ENCODE measurements at regions not wholly inside any gene's neighbourhood (a gene's known extent, or its start where the extent isn't known, plus 50 kb on each side); places are given as distances from the start of the nearest gene placed in this dataset.
"Not testable (repeated sequence)": the region's sequence is repeated elsewhere in the genome, so short reads cannot be mapped to it uniquely, and the experiment has no call there.

DNA sequence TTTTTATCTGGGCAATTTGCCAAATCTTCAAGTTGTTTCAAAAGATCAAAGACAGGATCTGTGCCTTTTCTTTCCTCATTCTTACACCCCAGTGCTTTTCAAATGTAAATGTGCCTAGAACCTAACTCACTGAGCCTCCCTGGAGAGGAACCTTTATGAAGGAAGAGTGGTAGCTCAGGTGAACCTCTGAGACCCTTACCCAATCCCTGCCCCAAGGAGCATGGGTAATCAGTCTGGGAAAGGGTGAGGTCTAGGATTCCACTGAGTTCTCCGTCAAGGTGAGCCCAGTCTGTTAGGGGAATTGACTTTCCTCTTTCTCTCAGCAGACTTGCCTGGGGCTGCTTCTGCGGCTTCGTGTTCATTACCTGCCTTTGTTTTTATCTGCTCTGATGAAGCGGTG, 88.1 kb upstream of the MAP4K4 start:
- DNase-seq: no peak

DNA sequence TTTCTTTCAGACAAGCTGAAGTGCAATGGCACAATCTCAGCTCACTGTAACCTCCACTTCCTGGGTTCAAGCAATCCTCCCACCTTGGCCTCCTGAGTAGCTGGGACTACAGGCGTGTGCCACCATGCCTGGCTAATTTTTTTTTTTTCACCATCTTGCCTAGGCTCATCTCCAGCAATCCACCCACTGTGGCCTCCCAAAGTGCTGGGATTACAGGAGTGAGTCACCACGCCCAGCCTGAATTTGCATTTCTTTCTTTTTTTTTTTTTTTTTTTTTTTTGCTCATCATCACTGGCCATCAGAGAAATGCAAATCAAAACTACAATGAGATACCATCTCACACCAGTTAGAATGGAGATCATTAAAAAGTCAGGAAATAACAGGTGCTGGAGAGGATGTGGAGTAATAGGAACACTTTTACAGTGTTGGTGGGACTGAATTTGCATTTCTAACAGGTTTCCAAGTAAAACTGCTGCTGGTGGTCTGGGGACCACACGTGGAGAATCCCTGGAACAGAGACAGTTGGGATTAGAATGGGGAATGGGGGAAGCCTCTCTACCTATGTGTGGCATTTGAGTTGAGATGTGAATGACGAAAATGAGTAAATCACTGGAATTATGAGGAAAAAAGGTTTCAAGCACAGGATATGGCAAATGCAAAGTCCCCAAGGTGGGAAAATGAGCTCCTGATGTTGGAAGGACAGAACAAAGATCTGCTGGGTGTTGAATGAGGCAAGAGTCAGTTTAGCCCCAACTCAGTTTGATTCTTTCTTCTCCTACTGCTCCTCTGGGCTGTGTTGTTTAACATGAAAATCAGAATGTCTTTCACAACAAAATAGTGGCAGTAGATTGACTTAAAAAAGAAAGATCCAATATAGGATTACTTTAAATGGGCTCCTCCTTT, 88.8 kb upstream of the MAP4K4 start:
- DNase-seq: no peak

DNA sequence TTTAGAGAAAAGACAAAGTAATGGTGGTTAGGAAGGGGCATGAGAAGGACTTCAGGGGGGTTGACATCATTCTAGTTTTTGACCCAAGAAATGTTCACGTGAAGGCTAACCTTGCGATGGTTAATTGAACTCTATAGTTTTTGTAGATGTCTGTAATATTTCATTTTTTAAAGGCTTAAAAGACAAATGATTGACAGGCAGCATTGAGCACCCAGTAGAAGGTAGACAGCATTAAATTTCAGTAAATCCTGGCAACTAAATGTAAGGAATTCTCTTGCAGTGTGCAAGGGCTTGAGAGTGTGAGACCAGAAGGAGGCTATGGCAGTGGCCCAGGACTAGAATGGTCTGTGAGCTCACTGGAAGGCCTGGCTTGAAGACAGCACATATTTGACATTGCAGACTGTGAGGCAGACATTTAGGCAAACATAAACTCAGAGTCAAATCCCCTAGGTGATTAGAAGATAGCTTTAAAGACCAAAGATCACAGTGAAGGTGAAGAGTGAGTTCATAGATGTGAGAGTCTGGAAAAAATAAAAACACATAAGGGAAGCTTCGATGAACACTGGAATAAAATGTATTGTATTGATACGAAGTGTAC, 100.1 kb upstream of the MAP4K4 start:
- DNase-seq: no peak

DNA sequence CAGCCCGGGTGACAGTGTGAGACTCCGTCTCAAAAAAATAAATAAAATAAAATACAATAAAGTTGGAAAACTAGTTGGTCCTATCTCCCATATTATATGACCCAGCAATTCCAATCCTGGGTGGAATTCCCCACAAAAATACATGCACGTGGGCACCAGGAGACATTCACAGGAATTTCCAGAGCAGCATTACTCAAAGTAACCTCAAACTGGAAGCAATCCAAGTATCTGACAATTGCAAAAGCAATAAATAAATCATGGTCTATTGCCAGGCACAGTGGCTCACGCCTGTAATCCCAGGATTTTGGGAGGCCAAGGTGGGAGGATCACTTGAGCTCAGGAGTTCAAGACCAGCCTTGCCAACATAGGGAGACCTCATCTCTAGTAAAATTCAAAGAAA, 101.2 kb upstream of the MAP4K4 start:
- DNase-seq: no peak

DNA sequence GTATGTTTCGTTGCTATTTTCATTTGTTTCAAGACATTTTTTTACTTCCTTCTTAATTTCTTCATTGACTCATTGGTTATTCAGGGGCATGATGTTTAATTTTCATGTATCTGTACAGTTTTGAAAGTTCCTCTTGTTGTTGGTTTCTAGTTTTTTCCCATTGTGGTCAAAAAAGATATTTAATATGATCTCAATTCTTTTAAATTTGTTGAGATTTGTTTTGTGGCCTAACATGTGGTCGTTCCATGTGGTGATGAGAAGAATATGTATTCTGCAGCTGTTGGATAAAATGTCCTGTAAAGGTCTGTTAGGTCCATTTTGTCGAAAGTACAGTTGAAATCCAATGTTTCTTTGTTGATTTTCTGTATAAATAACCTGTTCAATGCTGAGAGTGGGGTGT, 110.3 kb upstream of the MAP4K4 start:
- DNase-seq: no peak

DNA sequence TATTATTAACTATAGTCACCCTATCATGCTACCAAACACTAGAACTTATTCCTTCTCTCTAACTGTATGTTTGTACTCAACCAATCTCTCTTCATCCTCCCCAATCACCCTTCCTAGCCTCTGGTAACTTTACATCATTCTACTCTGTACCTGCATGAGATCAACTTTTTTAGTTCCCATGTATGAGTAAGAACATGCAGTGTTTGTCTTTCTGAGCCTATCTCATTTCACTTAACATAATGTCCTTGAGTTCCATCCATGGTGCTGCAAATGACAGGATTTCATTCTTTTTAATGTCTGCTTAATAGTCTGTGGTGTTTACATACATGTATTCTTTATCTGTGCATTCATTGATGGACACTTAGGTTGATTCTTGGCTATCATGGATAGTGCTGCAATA, 108.9 kb upstream of the RFX8 start:
- DNase-seq: no peak

DNA sequence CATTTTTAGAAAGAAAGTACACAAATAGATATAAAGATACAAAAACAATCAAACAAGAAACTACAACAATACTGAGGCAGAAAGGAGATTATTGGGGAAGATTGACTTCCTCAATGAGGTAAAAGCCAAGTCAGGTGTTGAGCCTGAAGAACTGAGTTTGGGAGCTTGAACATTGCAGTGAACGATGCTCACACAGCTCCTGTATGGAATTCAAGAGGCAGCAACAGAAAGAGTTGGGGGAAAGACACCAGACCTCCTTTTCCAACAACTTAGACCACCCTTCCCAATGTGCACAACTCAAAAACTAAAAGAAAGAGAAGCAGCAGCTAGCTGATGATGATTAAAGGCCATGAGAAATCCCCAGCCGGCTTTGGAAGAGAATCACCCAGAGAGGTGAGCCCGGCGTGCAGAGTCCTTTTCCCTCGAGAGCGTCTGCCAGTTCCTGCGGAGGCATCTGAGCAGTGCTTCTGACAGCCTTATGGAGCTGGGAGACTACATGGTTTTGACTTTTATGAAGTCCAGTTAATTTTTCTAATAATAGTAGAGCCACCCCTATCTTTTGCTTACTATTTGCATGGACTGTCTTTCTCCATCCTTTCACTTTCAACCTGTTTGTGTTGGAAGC, 106.9 kb upstream of the RFX8 start:
- DNase-seq: no peak

DNA sequence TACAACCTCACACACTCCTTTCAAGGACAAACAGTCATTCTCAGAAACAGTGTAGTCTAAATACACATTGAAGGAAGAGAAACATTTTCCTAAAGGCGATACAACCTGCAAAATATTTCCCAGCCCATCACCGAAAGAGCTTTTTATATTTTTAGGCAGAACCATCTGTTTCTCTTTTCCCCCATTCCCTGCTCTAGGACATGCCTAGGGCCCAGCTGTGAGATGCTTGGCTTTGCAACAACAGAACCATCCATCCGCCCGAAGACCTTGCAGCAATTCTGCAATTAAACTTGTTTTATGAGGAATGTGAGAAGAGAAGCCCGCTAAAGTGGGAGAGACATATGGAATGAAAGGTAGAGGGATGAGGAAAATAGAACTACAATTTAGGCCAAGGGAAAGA, 105.6 kb upstream of the RFX8 start:
- no peak for DNase-seq

DNA sequence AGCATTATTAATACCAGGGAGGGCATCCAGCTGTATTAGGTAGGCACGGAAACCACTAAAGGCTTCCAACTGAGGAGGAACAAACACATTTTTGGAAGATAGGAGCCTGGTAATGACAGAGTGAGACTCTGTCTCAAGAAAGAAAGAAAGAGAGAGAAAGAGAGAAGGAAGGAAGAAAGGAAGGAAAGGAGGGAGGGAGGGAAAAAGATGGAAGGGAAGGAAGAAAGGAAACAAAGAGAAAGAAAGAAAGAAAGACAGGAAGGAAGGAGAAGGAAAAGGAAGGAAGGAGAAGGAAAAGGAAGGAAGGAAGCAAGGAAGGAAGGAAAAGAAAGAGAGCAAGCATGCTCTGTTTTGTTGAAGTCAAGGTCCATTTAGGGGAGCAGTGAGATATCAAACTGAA, 103.8 kb upstream of the RFX8 start:
- DNase-seq: no peak

DNA sequence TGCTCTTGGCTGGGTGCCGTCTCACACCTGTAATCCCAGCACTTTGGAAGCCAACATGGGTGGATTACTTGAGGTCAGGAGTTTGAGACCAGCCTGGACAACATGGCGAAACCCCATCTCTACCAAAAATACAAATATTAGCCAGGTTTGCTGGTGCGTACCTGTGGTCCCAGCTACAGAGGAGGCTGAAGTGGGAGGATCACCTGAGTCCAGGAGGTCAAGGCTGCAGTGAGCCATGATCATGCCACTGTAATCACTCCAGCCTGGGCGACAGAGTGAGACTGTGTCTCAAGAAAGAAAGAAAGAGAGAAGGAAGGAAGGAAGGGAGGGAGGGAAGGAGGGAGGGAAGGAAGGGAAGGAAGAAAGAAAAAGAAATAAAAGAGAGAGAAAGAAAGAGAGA, 103.2 kb upstream of the RFX8 start:
- DNase-seq: not testable (repeated sequence)

DNA sequence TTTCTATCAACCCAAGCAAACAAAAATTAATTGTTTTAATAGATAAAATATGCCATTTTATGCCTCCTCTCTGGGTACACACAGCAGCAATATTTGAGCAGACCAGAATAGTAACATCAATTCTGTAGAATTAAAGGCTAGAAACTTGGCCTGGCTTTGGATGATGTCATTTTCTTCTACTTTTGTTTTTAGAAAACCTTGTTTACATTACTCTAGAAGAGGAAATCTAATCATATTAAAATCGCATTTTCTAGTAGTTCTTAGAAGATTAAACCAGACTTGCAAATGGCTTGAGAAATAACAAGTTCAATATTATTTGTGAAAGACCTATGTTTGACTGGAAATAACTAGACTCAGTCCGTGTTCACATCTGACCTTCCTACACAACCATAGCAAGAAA, 102.3 kb upstream of the RFX8 start:
- DNase-seq: no peak

DNA sequence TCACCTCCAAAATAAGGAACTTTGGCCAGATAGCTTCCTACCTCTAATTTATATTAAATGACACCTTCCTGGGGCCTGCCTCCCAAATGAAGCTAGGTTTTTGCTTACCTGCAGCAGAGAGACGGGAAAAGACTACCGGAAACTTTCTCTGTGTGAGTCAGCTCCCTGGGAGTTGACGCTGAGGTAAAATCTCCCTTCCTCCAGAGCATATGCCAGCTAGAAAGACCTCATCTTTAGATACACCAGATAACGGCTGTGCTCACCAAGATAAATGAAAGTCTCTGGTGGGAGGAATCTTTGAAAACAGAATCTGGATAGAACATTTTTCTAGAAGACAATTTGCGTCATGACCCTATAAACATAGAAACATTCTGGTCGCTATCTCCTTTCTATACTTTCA, 99.7 kb upstream of the RFX8 start:
- DNase-seq: no peak

DNA sequence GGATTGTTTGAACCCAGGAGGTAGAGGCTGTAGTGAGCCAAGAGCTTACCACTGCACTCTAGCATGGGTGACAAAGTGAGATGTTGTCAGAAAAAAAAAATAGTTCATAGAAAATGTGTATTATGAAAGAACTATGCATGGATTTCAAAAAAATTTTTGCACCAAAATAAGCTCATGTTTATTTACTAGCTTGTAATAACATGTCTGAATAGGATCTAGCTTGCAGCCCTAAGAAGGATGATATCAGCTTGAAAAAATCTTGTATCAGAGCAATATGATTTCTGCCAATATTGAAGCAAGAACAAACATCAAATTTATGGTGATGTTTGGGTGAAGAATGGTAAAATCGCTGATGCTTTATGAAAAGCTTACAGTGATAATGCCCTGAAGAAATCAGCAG, 97.0 kb upstream of the RFX8 start:
- no peak for DNase-seq

DNA sequence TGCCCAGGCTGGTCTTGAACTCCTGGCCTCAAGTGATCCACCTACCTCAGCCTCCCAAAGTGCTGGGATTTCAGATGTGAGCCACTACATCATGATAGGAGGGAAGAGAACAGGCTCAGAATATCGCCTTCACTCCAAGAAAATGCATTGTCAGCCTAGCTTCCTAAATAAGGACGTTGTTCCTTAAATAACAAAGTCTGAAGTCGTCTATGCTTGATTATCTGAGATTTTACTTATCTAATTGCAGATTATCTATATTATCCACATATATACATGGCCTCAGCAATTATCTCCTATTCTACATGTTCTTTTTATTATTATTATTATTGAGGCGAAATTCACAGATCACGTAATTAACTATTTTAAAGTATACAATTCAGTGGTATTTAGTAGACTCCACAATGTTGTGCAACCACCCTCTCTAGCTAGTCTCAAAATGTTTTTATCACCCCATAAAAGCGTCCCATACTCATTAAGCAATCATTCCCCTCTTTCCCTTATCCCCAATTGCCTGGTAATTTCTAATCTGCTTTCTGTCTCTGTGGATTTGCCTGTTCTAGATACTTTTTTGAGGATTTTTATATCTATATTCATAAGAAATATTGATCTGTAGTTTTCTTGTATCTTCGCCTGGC, 95.1 kb upstream of the RFX8 start:
- no peak for DNase-seq

DNA sequence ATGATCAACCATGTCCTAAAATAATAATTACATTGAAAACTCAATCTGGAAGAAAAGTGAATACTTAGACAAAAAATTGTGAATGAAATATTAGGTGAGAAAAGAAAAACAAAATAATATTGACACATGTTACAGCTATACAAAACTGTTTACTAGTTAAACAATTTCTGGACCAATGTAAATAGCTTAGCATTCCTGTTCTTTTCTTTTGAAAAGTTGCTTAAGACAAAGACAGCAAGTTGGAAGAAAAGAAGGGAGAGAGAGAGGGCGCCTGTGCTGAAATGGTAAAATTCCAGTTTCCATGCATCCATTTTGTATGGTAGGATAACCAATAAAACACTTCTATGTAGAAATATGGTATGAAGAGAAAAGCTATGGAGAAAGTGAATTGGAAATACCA, 94.1 kb upstream of the RFX8 start:
- no peak for DNase-seq

DNA sequence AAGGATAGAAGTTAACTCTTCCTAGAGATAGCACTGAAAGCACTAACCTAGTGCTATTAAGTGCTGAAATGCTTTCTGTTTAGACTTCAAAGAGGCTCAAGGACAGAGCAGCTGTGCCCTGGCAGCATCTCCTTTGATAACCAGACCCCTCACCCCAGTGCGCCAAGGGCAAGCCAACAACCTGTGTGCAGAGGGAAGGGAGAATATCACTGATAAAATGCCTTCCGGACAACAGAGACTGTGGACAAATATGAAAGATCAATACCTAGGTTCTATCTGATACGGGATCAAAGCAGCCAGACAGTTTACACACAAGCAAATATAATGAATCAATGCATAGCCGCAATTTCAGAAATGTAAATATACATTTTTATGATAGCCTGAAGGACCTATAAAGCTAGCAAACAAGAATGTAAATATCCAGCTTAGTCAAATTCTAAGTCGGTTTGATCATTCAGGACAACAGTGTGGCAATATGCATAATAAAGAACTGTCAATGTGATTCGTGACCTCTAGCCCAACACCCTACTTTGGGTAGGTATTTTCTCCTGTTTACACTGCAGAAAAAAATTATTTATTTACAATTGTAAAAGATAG, 91.8 kb upstream of the RFX8 start:
- DNase-seq: no peak

DNA sequence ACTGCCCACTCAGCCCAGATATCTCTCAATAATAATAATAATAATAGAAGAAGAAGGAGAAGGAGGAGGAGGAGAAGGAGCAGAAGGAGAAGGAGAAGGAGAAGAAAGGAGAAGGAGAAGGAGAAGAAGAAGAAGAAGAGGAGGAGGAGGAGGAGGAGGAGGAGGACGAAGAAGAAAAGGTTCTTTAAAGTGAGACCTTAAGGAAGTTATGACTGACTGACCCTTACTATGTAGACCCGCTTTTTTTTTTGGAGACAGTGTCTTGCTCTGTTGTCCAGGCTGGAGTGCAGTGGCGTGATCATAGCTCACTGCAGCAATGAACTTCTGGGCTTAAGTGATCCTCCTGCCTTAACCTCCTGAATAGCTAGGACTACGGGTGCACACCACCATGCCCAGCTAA, 88.9 kb upstream of the RFX8 start:
- DNase-seq: no peak

DNA sequence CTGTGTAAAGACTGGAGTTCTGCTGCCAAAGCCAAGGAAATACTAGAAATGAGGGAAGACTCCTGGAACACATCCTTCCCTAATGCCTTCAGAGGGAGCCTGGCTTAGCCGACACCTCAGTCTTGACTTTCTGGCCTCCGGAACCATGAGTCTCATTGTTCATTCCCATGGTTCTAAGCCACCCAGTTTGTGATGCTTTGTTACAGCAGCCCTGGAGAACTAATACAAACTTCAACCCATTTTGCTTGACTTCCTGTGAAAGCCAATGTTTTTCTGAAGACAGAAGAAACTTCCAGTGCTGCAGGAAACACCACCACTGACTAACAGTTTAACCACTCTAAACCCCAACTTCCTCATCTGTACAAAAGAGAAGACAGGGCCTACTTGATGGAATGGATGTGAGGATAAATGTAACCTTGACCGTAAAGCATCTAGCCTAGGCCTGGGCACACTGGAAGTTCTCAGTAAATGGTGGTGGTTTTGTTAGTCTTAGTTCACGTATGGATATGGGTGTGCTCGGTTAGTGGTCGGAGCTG, 85.9 kb upstream of the RFX8 start:
- peak; percentile 11 for DNase-seq

DNA sequence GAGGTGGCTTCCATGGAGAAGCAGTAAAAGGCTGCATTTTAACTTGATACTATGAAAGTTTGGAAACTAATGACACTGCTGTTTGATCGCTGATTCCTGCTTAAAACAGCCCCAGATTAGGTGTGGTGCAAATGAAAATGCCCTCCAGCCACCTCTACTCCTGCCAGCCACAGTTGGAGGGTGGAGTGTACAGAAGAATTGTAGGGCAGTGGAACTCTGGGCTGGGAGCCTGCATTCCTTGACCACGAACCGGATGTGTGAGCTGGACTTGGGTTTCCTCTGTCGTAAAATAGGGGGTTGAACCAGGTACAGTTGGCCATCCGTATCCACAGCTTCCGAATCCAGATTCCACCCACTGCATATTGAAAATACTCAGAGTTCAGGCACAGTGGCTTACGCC, 84.6 kb upstream of the RFX8 start:
- no peak for DNase-seq

DNA sequence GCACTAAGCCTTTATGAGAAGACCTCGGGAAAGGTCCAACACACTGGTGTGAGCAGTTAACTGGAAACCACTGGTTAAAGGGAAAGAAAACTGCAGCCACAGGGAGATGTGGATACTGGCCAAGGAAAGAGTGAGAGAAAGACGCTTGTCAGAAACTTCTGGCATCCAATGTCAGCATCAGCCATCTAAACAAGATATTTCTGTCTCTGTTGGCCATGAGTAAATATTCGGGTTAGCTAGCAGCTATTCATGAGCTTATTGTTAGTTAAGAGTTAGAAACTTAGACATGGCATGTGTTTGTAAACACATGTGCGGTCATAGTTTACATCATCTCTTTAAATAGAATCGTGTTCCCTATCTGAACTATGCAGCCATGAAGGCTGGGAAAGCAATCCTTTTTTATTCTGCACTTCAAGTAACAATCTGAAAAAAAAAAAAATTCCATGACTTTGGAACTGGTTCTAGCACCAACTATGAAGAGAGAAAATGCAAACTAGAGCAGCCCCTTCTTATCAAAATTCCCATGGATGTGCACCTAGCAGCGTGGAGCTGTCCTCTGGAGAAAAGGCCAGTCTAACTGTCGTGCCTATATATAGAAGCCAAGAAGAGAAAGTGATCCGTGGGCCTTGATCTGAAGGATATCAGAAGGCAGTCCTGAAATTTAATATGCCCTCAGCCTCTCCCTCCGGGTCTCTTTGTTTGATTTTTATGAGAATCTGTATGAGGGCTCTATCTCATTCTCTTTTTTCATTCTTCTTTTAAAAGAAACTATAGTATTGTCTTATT, 84.0 kb upstream of the RFX8 start:
- DNase-seq: no peak

DNA sequence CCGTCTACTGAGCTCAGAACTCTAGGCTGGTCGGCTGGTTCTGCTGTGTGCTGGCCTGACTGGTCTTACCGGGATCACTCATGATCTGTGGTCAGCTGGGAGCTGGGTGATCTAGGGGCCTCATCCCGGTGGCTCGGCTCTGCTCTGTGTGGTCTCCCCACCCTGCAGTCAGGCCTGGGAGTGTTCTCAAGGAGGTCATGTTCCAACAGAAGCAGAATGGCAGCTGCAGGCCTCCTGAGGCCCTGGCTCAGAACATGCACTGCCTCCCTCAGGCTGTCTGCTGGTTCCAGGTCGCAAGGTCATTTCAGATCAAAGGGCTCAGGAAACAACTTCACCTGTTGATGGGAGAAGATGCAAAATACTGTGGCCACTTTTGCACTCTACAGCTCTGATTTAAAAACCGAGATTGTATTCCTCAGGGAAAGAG, 81.1 kb upstream of the RFX8 start:
- DNase-seq: no peak

DNA sequence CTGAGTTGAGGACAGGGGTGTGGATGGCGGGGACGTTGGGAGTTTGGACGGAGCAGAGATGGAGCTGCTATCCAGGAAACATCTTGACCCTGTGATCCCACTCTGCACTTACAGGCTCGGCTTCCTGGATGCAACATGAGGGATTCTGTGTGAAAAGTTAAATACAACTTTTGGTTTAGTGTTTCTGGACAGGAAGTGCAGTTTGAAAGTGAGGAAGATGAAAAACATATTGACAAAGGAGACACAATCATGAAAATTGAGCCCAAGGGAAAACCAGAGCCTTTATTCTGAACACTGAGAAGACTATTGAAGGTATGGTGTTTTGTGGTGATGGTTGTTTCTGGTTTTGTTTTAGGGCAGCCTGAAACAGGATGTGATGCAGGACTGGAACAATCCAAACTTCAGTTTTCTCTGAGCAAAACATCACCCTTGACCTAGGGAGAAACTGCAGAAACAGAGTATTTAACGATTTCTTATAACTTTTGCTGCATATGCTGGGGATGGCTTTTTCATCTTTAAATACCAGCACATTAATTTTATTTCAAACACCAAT, 76.5 kb upstream of the RFX8 start:
- DNase-seq: no peak

Measured in hematopoietic multipotent progenitor cell treated with erythropoietin and hydrocortisone succinate and interleukin-3 and kit ligand, for 8 days (in vitro differentiated cells).